GM19238 (cell line): ENCODE measurements at regions not wholly inside any gene's neighbourhood (a gene's known extent, or its start where the extent isn't known, plus 50 kb on each side); places are given as distances from the start of the nearest gene placed in this dataset.

ENCODE experiments used
- DNase-seq: peaks from one replicate; pipeline ENCODE4 v3.0.0; 2011; ENCODE audit warnings: low spot score; ENCODE audit not compliant: insufficient read length

DNA sequence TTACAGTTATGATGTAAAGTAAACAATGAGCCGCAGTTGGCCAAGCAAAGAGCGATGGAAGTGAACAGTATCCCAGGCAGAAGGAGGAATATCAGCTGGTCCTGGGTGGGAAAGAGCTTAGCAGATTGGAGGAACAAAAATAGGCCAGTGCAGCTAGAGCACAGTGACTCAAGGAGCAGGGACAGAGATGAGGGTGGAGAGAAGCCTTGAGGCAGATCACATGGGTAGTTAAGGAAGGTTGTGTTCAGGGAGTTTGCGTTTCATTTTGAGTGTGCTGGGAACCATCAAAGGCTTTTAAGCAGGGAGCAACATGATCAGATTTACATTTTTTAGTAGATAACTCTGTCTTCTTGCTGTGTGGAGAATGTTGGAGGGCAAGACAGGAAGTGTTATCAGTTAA lies 113.6 kb downstream of the OAT start:
- no peak for DNase-seq

- DNase-seq, result no peak
Observed at GRCh38 chr10:124303662-124304418, 114.9 kb downstream of the OAT start.

GRCh38 chr10:124302951-124303505 lies 115.7 kb downstream of the OAT start:
- DNase-seq, result no peak

- DNase-seq, result no peak
Observed at GRCh38 chr10:124301736-124302135, 117.0 kb downstream of the OAT start.

- no peak for DNase-seq
Observed at GRCh38 chr10:124300735-124301134, 118.0 kb downstream of the OAT start.

- DNase-seq, result no peak
Observed at GRCh38 chr10:124300224-124300623, 118.5 kb downstream of the OAT start.

- no peak for DNase-seq
Observed at GRCh38 chr10:124299696-124300095, 119.0 kb downstream of the OAT start.

- DNase-seq, result no peak
Observed at GRCh38 chr10:124298891-124299290, 119.8 kb downstream of the OAT start.

- DNase-seq, result no peak
Observed at GRCh38 chr10:124296813-124297788, 121.6 kb downstream of the OAT start.

- DNase-seq, result no peak
Observed at GRCh38 chr10:124296121-124296812, 122.5 kb downstream of the OAT start.

DNA sequence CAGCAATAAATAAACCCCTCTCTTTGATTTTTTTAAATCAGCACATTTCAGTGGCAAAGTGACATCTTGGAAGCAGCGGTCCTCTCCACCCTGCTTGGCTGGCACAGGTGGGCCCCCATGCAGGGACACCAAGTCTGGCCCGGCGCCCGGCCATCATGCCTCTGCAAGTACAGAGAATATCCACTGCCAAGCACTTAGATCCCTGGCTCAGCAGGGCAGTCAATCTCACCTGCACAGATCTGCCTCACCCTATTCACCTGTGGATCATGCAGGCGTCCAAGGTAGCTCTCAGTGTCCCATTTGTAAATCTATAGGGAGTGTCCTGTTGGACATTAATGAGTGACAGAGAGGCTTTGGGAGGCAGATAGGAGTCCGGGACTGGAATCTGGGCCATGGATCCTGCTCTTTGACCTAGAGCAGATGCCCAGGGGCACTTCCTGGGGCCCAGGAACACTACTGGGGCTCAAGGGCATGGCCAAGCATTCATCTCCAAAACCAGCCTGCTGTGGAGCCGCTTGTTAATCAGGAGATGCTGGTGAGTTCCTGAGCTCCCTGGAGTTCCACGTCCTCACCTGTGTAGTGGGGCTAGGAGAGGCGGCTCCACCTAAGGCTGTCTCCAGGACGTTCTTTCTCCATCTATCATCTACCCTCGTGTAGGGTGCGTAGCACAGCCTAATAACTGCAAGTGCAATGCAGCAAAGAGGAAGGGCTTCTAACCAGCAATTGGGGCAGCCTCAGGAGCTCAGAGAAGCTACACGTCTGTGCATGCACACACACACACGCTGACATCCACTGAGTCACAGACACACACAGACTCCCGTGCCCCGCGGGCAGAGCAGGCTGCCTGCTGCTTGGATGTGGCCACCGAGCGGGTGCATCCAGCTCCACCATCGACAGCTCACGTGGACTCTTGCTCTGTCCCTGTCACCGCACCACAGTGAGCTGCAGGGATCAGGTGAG lies 123.6 kb downstream of the OAT start:
- DNase-seq, result no peak

GRCh38 chr10:124293616-124294449 lies 124.9 kb downstream of the OAT start:
- DNase-seq, result no peak

DNA sequence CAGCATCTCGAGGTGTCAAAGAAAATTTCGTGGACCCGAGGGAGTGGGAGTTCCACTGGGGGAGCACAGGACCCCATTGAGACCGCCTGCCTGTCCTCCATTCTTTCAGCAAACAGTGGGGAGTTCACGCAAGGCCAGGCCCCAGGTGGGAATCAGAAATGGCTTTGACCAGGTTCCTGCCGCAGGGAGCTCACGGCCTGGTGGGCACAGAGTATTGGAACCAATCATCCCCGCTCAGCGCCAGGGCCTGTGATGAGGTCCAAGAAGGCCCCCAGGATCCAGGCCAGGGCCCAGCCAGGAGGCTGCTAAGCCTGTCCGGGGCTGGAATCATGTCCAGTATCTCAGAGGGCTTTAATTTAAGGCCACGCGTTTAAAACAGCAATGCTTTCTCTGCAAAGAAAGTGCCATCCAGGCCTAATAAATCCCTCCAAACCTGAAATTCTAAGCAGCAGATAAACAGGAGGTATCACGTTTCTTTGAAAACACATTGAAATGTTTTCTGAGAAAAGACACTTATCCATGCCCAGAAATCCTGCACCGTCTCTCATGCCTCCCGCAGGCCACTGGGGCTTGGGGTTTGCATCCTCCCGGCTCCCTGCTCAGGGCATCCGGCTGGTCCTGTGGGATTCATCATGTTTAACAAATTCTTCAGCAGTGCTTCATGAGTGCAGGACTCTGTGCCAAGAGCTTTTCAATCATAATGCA lies 125.7 kb downstream of the OAT start:
- no peak for DNase-seq

- no peak for DNase-seq
Observed at GRCh38 chr10:124291001-124291701, 127.6 kb downstream of the OAT start.

- DNase-seq, result no peak
Observed at GRCh38 chr10:124289851-124290795, 128.6 kb downstream of the OAT start.

- no peak for DNase-seq
Observed at GRCh38 chr10:124288928-124289850, 129.5 kb downstream of the OAT start.
